Spleen (tissue), 7 donors: ENCODE measurements at regions not wholly inside any gene's neighbourhood (a gene's known extent, or its start where the extent isn't known, plus 50 kb on each side); places are given as distances from the start of the nearest gene placed in this dataset.

Experiments used
- POLR2A ChIP-seq, 3 donors: fragments of 450-650 bp; IDR thresholded peaks; one replicate each; pipeline ENCODE4 v1.5.1; 2017; ENCODE audit warnings: antibody characterized with exemption in 3 of 3, mild to moderate bottlenecking in 1 of 3
- POLR2AphosphoS5 ChIP-seq, 3 donors: sonication (generic); formaldehyde crosslinking; IDR thresholded peaks; one replicate each; pipeline ENCODE4 v1.5.1; 2017; ENCODE audit warnings: antibody characterized with exemption in 3 of 3
- TF ChIP-seq, protein P1 (sequence below), 11 experiments: fragments of 200-600 bp in 7 of 11; fragments of 450-650 bp in 4 of 11; sonication (generic) in 4 of 11; IDR thresholded peaks in 8 of 11; conservative IDR thresholded peaks in 3 of 11; 1 replicate in 7 of 11; 2 replicates in 4 of 11; pipeline versions ENCODE4 v1.4.0 to v1.8.0; 2016 to 2021; ENCODE audit warnings: antibody characterized with exemption in 11 of 11, inconsistent platforms in 4 of 11, mild to moderate bottlenecking in 1 of 11
- donor health status: DM: no; HTN: no; CAD: no; lungs with moderate emphysema.
- donor health status: DM: no; HTN: no; CAD: no.
- donor health status: DM: no; HTN: no; CAD: no.

DNA sequence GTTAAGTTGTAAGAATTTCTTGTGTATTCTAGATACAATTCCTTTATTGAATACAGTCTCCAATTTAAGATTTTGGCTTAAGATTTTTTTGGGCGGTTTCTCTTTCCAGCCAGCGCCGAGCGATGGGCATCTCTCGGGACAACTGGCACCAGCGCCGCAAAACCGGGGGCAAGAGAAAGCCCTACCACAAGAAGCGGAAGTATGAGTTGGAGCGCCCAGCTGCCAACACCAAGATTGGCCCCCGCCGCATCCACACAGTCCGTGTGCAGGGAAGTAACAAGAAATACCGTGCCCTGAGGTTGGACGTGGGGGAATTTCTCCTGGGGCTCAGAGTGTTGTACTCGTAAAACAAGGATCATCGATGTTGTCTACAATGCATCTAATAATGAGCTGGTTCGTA lies 278.7 kb upstream of the TARS1 start:
- TF ChIP-seq, protein P1, sequence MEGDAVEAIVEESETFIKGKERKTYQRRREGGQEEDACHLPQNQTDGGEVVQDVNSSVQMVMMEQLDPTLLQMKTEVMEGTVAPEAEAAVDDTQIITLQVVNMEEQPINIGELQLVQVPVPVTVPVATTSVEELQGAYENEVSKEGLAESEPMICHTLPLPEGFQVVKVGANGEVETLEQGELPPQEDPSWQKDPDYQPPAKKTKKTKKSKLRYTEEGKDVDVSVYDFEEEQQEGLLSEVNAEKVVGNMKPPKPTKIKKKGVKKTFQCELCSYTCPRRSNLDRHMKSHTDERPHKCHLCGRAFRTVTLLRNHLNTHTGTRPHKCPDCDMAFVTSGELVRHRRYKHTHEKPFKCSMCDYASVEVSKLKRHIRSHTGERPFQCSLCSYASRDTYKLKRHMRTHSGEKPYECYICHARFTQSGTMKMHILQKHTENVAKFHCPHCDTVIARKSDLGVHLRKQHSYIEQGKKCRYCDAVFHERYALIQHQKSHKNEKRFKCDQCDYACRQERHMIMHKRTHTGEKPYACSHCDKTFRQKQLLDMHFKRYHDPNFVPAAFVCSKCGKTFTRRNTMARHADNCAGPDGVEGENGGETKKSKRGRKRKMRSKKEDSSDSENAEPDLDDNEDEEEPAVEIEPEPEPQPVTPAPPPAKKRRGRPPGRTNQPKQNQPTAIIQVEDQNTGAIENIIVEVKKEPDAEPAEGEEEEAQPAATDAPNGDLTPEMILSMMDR (IDR thresholded peaks at IDR 0.05 in 8 of 11, conservative IDR thresholded peaks at IDR 0.05 in 3 of 11), result no peak
- TF ChIP-seq POLR2AphosphoS5 (IDR thresholded peaks at IDR 0.05), result no peak
- no peak for TF ChIP-seq POLR2A (IDR thresholded peaks at IDR 0.05)
